MM.1S (cell line): ENCODE measurements at regions not wholly inside any gene's neighbourhood (a gene's known extent, or its start where the extent isn't known, plus 50 kb on each side); places are given as distances from the start of the nearest gene placed in this dataset.

Source experiments
- DNase-seq: peaks from one replicate; pipeline ENCODE4 v3.0.0-alpha.2; 2015
- H2AFZ ChIP-seq: fragments of 300-600 bp; sonication (generic); 2 replicates; pipeline ENCODE4 v1.6.0; 2016; ENCODE audit warnings: antibody characterized with exemption, low read length
- H3F3A ChIP-seq: fragments of 300-600 bp; sonication (generic); 2 replicates; pipeline ENCODE4 v1.6.1; 2016; ENCODE audit warnings: mild to moderate bottlenecking, antibody characterized with exemption, low read length, moderate library complexity, mixed read lengths; ENCODE audit not compliant: insufficient read depth
- H3K27ac ChIP-seq: fragments of 300-600 bp; sonication (generic); 2 replicates; pipeline ENCODE4 v1.5.1; 2016; ENCODE audit warnings: mild to moderate bottlenecking, low read length
- H3K27me3 ChIP-seq: fragments of 300-600 bp; sonication (generic); replicated peaks from 2 replicates; pipeline ENCODE4 v1.6.0; 2016; ENCODE audit warnings: low read length; ENCODE audit not compliant: insufficient read depth
- H3K36me3 ChIP-seq: fragments of 300-600 bp; sonication (generic); replicated peaks from 2 replicates; pipeline ENCODE4 v1.6.1; 2016; ENCODE audit warnings: mild to moderate bottlenecking, low read length, mixed read lengths; ENCODE audit not compliant: insufficient read depth
- H3K4me1 ChIP-seq: fragments of 300-600 bp; sonication (generic); 2 replicates; pipeline ENCODE4 v1.6.1; 2016; ENCODE audit warnings: low read length, mixed read lengths
- H3K4me2 ChIP-seq: fragments of 300-600 bp; sonication (generic); 2 replicates; pipeline ENCODE4 v1.6.0; 2016; ENCODE audit warnings: low read depth, low read length
- H3K4me3 ChIP-seq: fragments of 300-600 bp; sonication (generic); 2 replicates; pipeline ENCODE4 v1.5.1; 2016; ENCODE audit warnings: low read length, mixed read lengths
- H3K79me2 ChIP-seq: fragments of 300-600 bp; sonication (generic); 2 replicates; pipeline ENCODE4 v1.6.1; 2016; ENCODE audit warnings: mixed run types, low read length, mixed read lengths
- H3K9ac ChIP-seq: fragments of 300-600 bp; sonication (generic); 2 replicates; pipeline ENCODE4 v1.6.1; 2016; ENCODE audit warnings: low read length, mixed read lengths
- H3K9me2 ChIP-seq: fragments of 300-600 bp; sonication (generic); replicated peaks from 2 replicates; pipeline ENCODE4 v1.6.1; 2016; ENCODE audit warnings: mild to moderate bottlenecking, low read length, mixed read lengths; ENCODE audit not compliant: insufficient read depth
- H3K9me3 ChIP-seq: fragments of 300-600 bp; sonication (generic); replicated peaks from 2 replicates; pipeline ENCODE4 v1.6.1; 2016; ENCODE audit warnings: mild to moderate bottlenecking, low read length, mixed read lengths; ENCODE audit not compliant: insufficient read depth
- H4K20me1 ChIP-seq: fragments of 300-600 bp; sonication (generic); 2 replicates; pipeline ENCODE4 v1.6.1; 2016; ENCODE audit warnings: mild to moderate bottlenecking, low read length, moderate library complexity, mixed read lengths; ENCODE audit not compliant: insufficient read depth
- CTCF ChIP-seq: fragments of 300-600 bp; sonication (generic); IDR thresholded peaks from 2 replicates; pipeline ENCODE4 v1.5.1; 2016; ENCODE audit warnings: antibody characterized with exemption, low read length, mixed read lengths
- EZH2 ChIP-seq: fragments of 300-600 bp; sonication (generic); optimal IDR thresholded peaks from 2 replicates; pipeline ENCODE3; 2017; ENCODE audit warnings: low read depth, mild to moderate bottlenecking, antibody characterized with exemption, low read length, mixed read lengths
- EZH2phosphoT487 ChIP-seq: fragments of 300-600 bp; sonication (generic); IDR thresholded peaks from 2 replicates; pipeline ENCODE4 v1.6.1; 2018; ENCODE audit warnings: antibody characterized with exemption, low read length

- no peak overlapping the region for H3K9ac ChIP-seq
- H4K20me1 ChIP-seq = no peaks in the 10 kb centered on the region; the same call in 1 of the 2 replicates
- H3K9me3 ChIP-seq = no peaks in the 10 kb centered on the region
- TF ChIP-seq EZH2 (no peak), CTCF (no peak), EZH2phosphoT487 (no peak)
- H3K36me3 ChIP-seq = no peaks in the 10 kb centered on the region
- no peak for DNase-seq
- no peak overlapping the region for H3K4me3 ChIP-seq
- H3K27ac ChIP-seq = no peak overlapping the region
- no peaks in the 10 kb centered on the region for H3F3A ChIP-seq
- peaks cover 3% of the 10 kb centered on the region for H3K27me3 ChIP-seq
- H3K79me2 ChIP-seq = no peaks in the 10 kb centered on the region
- no peak overlapping the region for H3K4me2 ChIP-seq
- no peaks in the 10 kb centered on the region for H3K9me2 ChIP-seq
- H2AFZ ChIP-seq = no peak overlapping the region
- H3K4me1 ChIP-seq = no peaks in the 10 kb centered on the region
These were observed 276.9 kb downstream of the UQCRFS1 start for GRCh38 chr19:28936001-28936400.

- no peak for DNase-seq
- Histone ChIP-seq H3K9ac (no peak overlapping the region), H3K4me3 (no peak overlapping the region), H3K27ac (no peak overlapping the region), H3K27me3 (peaks cover 3% of the 10 kb centered on the region), H3K4me2 (no peak overlapping the region), H2AFZ (no peak overlapping the region), H3K79me2 (no peaks in the 10 kb centered on the region), H3K9me3 (no peaks in the 10 kb centered on the region), H4K20me1 (no peaks in the 10 kb centered on the region; the same call in 1 of the 2 replicates), H3F3A (no peaks in the 10 kb centered on the region), H3K36me3 (no peaks in the 10 kb centered on the region), H3K9me2 (no peaks in the 10 kb centered on the region), H3K4me1 (no peaks in the 10 kb centered on the region)
- TF ChIP-seq EZH2phosphoT487 = no peak
These were observed 278.3 kb downstream of the UQCRFS1 start for GRCh38 chr19:28934631-28935030.

- Histone ChIP-seq H3K79me2 (no peaks in the 10 kb centered on the region), H4K20me1 (no peaks in the 10 kb centered on the region; the same call in 1 of the 2 replicates), H3K27ac (no peak overlapping the region), H2AFZ (no peak overlapping the region), H3K4me2 (no peak overlapping the region), H3K27me3 (peaks cover 3% of the 10 kb centered on the region), H3F3A (no peaks in the 10 kb centered on the region), H3K9ac (no peak overlapping the region), H3K4me1 (no peaks in the 10 kb centered on the region), H3K36me3 (no peaks in the 10 kb centered on the region), H3K9me2 (no peaks in the 10 kb centered on the region), H3K4me3 (no peak overlapping the region), H3K9me3 (no peaks in the 10 kb centered on the region)
- no peak for DNase-seq
- TF ChIP-seq CTCF (no peak), EZH2phosphoT487 (no peak), EZH2 (no peak)
These were observed 279.9 kb downstream of the UQCRFS1 start for GRCh38 chr19:28933039-28933438.

- TF ChIP-seq EZH2 (no peak), CTCF (no peak), EZH2phosphoT487 (no peak)
- no peaks in the 10 kb centered on the region for H3K9me3 ChIP-seq
- H3K9ac ChIP-seq = no peak overlapping the region
- no peak overlapping the region for H2AFZ ChIP-seq
- H3F3A ChIP-seq = no peaks in the 10 kb centered on the region
- H3K9me2 ChIP-seq = no peaks in the 10 kb centered on the region
- H3K36me3 ChIP-seq = no peaks in the 10 kb centered on the region
- no peaks in the 10 kb centered on the region for H3K4me1 ChIP-seq
- no peak for DNase-seq
- H3K27ac ChIP-seq = no peak overlapping the region
- H3K27me3 ChIP-seq = peaks cover 3% of the 10 kb centered on the region
- no peak overlapping the region for H3K4me3 ChIP-seq
- H4K20me1 ChIP-seq = no peaks in the 10 kb centered on the region; the same call in 1 of the 2 replicates
- H3K79me2 ChIP-seq = no peaks in the 10 kb centered on the region
- no peak overlapping the region for H3K4me2 ChIP-seq
These were observed 280.5 kb downstream of the UQCRFS1 start for GRCh38 chr19:28932446-28932845.
